UCSD-AML1 (cell line): ENCODE measurements at regions not wholly inside any gene's neighbourhood (a gene's known extent, or its start where the extent isn't known, plus 50 kb on each side); places are given as distances from the start of the nearest gene placed in this dataset.
"Not testable (repeated sequence)": the region's sequence is repeated elsewhere in the genome, so short reads cannot be mapped to it uniquely, and the experiment has no call there.

Experiments
- DNase-seq: peaks from one replicate; lab custom pipeline; 2025; ENCODE audit not compliant: unreplicated experiment; lab: John Stamatoyannopoulos, UW

DNA sequence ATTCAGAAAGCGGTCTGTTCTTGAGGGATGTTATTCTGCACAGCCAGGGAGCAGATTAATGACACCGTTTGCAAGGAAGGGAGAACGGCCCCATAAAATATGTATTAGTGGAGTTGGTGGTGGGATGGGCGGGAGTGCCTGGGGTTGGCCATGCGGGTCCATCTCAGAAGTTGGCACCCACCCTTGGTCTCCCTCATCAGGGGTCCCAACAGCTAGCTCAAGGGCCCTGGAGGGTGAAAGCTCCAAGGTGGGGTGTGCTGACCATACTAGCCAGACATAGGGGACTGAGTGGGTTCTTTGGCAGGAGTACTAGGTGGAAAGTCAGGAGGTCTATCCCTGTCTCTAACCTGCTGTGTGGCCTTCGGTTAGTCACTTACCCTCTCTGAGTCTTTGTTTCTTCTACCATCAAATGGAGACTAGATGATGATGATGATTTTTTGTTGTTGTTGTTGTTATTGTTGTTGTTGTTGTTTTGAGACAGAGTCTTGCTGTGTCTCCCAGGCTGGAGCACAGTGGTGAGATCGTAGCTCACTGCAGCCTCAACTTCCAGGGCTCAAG is 83.2 kb upstream of the BRD7 start:
- DNase-seq = no peak

DNA sequence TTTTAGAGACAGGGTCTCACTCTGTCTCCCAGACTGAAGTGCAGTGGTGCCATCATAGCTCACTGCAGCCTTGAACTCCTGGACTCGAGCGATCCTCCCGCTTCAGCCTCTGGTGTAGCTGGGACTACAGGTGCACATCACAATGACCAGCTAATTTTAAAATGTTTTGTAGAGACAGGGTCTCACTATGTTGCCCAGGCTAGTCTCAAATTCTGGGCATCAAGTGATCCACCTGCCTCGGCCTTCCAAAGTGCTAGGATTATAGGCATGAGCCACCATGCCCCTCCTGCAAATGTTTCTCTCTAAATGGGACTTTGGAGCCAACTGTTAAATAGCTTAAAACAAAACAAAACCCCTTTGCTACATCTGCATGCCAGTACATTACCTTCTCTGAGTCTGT is 82.2 kb upstream of the BRD7 start:
- DNase-seq = no peak

DNA sequence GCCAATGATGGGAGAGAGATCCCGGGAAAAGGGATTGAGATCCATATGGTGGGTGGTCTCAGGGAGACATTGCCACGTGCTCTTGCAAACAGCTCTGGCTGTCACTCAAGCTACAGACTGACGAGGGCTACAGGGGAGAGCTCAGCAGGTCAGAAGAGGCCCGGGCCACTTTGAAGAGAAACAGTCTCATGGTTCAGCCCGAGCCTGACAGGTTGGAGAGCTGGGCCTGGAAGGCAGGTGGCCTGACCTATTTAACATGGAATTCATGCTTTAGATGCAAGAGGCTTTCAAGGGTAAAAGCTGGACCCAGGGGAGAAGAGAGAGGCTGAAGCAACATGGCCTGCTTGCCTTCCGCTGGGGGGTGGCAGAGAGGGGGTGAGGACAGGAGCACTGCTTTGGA is 81.0 kb upstream of the BRD7 start:
- no peak for DNase-seq

DNA sequence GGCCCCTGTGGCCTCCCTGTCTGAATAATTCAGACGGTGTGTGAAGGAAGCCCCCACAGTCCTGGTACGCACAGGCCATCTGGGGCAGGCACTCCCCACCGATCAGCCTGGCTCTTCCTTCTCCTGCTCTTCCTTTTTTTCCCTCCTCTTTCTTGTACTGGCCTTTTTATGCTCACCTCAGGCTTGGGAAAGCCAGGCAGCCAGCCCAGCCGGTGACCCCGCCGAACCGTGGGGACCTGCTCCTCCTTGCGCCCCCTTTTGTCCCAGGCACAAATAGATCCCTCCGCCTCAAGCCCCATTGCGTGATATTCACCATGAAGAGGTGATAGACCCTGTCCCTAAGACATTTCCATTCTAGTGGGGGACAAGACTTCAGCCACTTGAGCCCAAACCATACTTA is 80.2 kb upstream of the BRD7 start:
- no peak for DNase-seq

- no peak for DNase-seq
Measured at GRCh38 chr16:50448522-50448921, 79.7 kb upstream of the BRD7 start.

GRCh38 chr16:50447386-50447785 is 78.6 kb upstream of the BRD7 start:
- not testable (repeated sequence) for DNase-seq

GRCh38 chr16:50446861-50447260 is 78.1 kb upstream of the BRD7 start:
- DNase-seq = no peak

GRCh38 chr16:50445621-50446555 is 77.1 kb upstream of the BRD7 start:
- no peak for DNase-seq

- no peak for DNase-seq
Measured at GRCh38 chr16:50444526-50444925, 75.7 kb upstream of the BRD7 start.

DNA sequence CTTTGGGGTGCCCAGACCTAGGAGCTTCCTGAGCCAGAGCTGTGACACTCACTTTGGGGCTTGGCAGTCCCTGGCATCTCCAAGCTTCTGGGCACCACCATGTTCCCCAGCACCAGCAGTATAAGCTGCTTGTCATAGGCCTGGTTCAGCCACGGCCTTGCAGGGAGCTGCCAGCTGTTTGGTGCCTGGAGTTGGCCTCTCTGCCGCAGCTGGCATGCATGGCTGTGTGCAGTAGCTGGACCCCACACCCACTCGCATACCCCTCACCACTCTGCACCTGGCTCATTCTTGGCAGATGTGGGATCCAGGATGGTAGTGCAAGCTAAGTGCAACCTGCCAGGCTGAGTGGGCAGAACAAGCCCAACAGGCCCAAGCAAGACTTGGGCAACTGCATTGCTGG is 73.4 kb upstream of the BRD7 start:
- no peak for DNase-seq

- no peak for DNase-seq
Measured at GRCh38 chr16:50441486-50442157, 72.8 kb upstream of the BRD7 start.

DNA sequence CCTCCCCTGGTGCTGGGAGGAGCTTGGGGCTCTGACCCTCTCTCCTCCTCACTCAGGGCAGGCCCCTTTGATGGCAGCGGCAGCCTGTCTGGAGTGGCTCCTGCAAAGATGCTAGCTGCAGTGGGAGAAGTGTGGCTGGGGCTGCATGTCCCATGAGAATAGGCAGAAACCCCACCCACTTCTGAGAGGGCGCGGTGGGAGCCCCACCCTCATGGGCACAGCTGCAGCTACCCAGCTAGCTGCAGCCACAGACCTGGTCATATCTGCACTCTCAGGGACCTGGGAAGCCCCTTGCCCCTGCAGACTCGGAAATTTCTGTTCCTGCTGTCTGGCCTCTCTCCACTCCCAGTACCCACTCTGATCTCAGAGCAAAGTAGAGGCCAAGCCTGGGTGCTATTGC is 72.2 kb upstream of the BRD7 start:
- DNase-seq = no peak

GRCh38 chr16:50440531-50440930 is 71.7 kb upstream of the BRD7 start:
- DNase-seq = no peak

DNA sequence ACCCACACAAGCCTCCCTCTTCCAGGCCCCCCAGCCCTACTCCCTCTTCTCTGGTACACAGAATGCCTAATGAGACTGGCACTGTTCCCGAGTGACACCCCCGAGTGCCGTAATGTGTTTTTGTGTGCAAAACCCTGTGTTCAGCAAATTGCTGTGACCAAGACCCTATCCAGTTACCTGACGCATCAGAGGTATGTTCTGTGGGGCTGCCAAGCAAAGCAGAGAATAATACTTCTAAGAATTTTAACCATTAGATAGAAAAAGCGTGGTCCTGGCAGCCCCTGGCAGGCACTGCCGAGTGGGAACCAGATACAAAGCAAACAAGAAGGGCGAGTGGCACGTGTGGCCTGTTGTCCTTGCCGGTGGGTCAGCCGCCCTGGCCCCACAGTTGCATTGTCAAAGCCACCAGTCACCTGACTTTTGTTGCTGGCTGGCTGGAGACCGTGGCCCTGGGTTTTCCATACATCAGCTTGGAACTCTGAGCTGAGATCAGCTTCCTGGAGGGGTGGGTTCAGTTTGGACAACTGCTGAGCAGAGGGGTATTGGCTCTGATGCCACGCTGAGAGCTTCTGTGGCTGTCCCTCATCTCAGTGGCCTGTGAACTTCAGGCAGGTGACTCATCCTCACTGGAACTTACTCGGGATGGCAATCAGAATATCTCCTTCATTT is 69.1 kb upstream of the BRD7 start:
- DNase-seq = no peak

GRCh38 chr16:50436271-50436670 is 67.5 kb upstream of the BRD7 start:
- DNase-seq = no peak

GRCh38 chr16:50434872-50435478 is 66.2 kb upstream of the BRD7 start:
- no peak for DNase-seq

GRCh38 chr16:50430076-50430475 is 61.3 kb upstream of the BRD7 start:
- no peak for DNase-seq

DNA sequence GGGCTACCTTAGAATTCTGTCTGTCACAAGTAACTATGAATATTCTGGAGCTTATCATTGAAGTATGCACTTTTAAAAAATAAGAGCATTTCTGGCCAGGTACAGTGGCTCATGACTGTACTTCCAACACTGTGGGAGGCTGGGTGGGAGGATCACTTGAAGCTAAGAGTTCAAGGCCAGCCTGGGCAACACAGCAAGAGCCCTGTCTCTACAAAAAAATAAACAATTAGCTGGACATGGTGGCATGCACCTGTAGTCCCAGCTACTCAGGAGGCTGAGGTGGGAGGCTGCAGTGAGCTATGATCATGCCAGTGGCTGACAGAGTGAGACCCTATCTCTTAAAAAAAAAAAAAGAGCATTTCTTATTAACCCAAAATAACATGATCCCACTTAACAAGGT is 60.0 kb upstream of the BRD7 start:
- DNase-seq = no peak

- no peak for DNase-seq
Measured at GRCh38 chr16:50428116-50428515, 59.3 kb upstream of the BRD7 start.

- no peak for DNase-seq
Measured at GRCh38 chr16:50427107-50427506, 58.3 kb upstream of the BRD7 start.

DNA sequence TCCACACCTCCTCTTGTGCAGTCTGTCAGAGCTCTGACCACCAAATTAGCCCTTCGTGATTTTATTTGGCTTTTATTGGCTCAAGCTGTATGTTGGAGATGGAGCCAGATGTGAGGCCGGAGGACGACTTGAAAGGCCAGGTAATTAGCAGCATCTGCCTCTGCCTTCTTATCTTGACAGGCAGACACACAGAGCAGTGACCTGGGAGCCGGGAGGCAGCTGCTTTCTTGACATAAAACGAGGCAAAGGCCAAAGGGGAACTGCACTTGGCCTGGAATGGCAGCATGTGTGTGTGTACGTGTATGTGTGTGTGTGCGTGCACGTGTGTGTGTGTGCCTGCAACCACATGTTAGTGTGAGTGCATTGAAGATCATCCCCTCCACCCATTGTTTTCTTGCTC is 56.9 kb upstream of the BRD7 start:
- DNase-seq = no peak
